BE2C (cell line): ENCODE measurements at regions not wholly inside any gene's neighbourhood (a gene's known extent, or its start where the extent isn't known, plus 50 kb on each side); places are given as distances from the start of the nearest gene placed in this dataset.

Source experiments
- DNase-seq: peaks from one replicate; pipeline ENCODE4 v3.0.0-alpha.2; 2020
- H3K27me3 ChIP-seq: fragments of 250-450 bp; sonication (Bioruptor Pico); 2 replicates; pipeline ENCODE4 v1.5.1; 2020; ENCODE audit warnings: mild to moderate bottlenecking
- H3K36me3 ChIP-seq: fragments of 250-450 bp; sonication (Bioruptor Pico); 2 replicates; pipeline ENCODE4 v1.5.1; 2020; ENCODE audit warnings: mild to moderate bottlenecking
- H3K4me1 ChIP-seq: fragments of 250-450 bp; sonication (Bioruptor Pico); 2 replicates; pipeline ENCODE4 v1.5.1; 2020
- H3K4me3 ChIP-seq: 2 replicates; pipeline ENCODE4 v1.5.1; 2011; ENCODE audit warnings: low read depth, low read length
- H3K9me3 ChIP-seq: fragments of 250-450 bp; sonication (Bioruptor Pico); 2 replicates; pipeline ENCODE4 v1.5.1; 2020
- CTCF ChIP-seq: IDR thresholded peaks from 2 replicates; pipeline ENCODE4 v1.5.1; 2012; ENCODE audit warnings: mild to moderate bottlenecking, low read depth, low read length

- no peaks in the 10 kb centered on the region for H3K36me3 ChIP-seq
- no peak overlapping the region for H3K4me3 ChIP-seq
- TF ChIP-seq CTCF: no peak
- no peaks in the 10 kb centered on the region for H3K27me3 ChIP-seq
- H3K9me3 ChIP-seq: no peaks in the 10 kb centered on the region
- H3K4me1 ChIP-seq: no peaks in the 10 kb centered on the region
- DNase-seq: no peak
Observed at GRCh38 chr2:103459283-103459682, 697.5 kb downstream of the TMEM182 start.

- no peak for TF ChIP-seq CTCF
- no peaks in the 10 kb centered on the region for H3K9me3 ChIP-seq
- no peaks in the 10 kb centered on the region for H3K36me3 ChIP-seq
- no peaks in the 10 kb centered on the region for H3K4me1 ChIP-seq
- no peak overlapping the region for H3K4me3 ChIP-seq
- no peak for DNase-seq
- no peaks in the 10 kb centered on the region for H3K27me3 ChIP-seq
Observed at GRCh38 chr2:103462101-103462500, 700.3 kb downstream of the TMEM182 start.

GRCh38 chr2:103462712-103463111 is 700.9 kb downstream of the TMEM182 start:
- H3K4me3 ChIP-seq: no peak overlapping the region
- TF ChIP-seq CTCF: no peak
- no peaks in the 10 kb centered on the region for H3K36me3 ChIP-seq
- DNase-seq: no peak
- H3K9me3 ChIP-seq: no peaks in the 10 kb centered on the region
- no peaks in the 10 kb centered on the region for H3K27me3 ChIP-seq
- H3K4me1 ChIP-seq: no peaks in the 10 kb centered on the region

- no peak for TF ChIP-seq CTCF
- Histone ChIP-seq H3K4me3 (no peak overlapping the region), H3K4me1 (no peaks in the 10 kb centered on the region), H3K36me3 (no peaks in the 10 kb centered on the region), H3K27me3 (no peaks in the 10 kb centered on the region), H3K9me3 (no peaks in the 10 kb centered on the region)
- DNase-seq: no peak
Observed at GRCh38 chr2:103464831-103465230, 703.0 kb downstream of the TMEM182 start.

GRCh38 chr2:103469800-103470199 is 708.0 kb downstream of the TMEM182 start:
- H3K36me3 ChIP-seq: no peaks in the 10 kb centered on the region
- H3K9me3 ChIP-seq: no peaks in the 10 kb centered on the region
- H3K27me3 ChIP-seq: no peaks in the 10 kb centered on the region
- TF ChIP-seq CTCF: no peak
- DNase-seq: no peak
- H3K4me1 ChIP-seq: no peaks in the 10 kb centered on the region
- H3K4me3 ChIP-seq: no peak overlapping the region

GRCh38 chr2:103484906-103485305 is 723.1 kb downstream of the TMEM182 start:
- H3K4me3 ChIP-seq: no peak overlapping the region
- no peak for TF ChIP-seq CTCF
- H3K27me3 ChIP-seq: no peaks in the 10 kb centered on the region
- no peaks in the 10 kb centered on the region for H3K9me3 ChIP-seq
- DNase-seq: no peak
- H3K4me1 ChIP-seq: no peaks in the 10 kb centered on the region
- no peaks in the 10 kb centered on the region for H3K36me3 ChIP-seq
